ENCODE measurements at regions not wholly inside any gene's neighbourhood (a gene's known extent, or its start where the extent isn't known, plus 50 kb on each side); places are given as distances from the start of the nearest gene placed in this dataset.

GRCh38 chr1:38558500-38559445, 300.8 kb downstream of the RRAGC start:
- TF ChIP-seq CTCF (IDR thresholded peaks at IDR 0.05; ENCODE audit: low read depth, low read length): no peak
- H3K4me3 ChIP-seq (ENCODE audit: low read depth, low read length): no peak overlapping the region

GRCh38 chr1:38558055-38558454, 301.5 kb downstream of the RRAGC start:
- H3K4me3 ChIP-seq (ENCODE audit: low read depth, low read length): no peak overlapping the region
- no peak for TF ChIP-seq CTCF (IDR thresholded peaks at IDR 0.05; ENCODE audit: low read depth, low read length)

- TF ChIP-seq CTCF (IDR thresholded peaks at IDR 0.05; ENCODE audit: low read depth, low read length): no peak
- no peak overlapping the region for H3K4me3 ChIP-seq (ENCODE audit: low read depth, low read length)
These were observed 304.0 kb downstream of the RRAGC start for GRCh38 chr1:38555594-38555993.

- H3K4me3 ChIP-seq (ENCODE audit: low read depth, low read length): no peak overlapping the region
- no peak for TF ChIP-seq CTCF (IDR thresholded peaks at IDR 0.05; ENCODE audit: low read depth, low read length)
These were observed 304.4 kb downstream of the RRAGC start for GRCh38 chr1:38555130-38555529.

- no peak for TF ChIP-seq CTCF (IDR thresholded peaks at IDR 0.05; ENCODE audit: low read depth, low read length)
These were observed 308.0 kb downstream of the RRAGC start for GRCh38 chr1:38551318-38552307.

GRCh38 chr1:38549191-38549590, 310.4 kb downstream of the RRAGC start:
- H3K4me3 ChIP-seq (ENCODE audit: low read depth, low read length): no peak overlapping the region
- no peak for TF ChIP-seq CTCF (IDR thresholded peaks at IDR 0.05; ENCODE audit: low read depth, low read length)

More at GRCh38 chr1:38551318-38552307, 308.0 kb downstream of the RRAGC start:
- no peak overlapping the region for H3K4me3 ChIP-seq (ENCODE audit: low read depth, low read length)

All from WI38 (cell line).